Neuronal stem cell (in vitro differentiated cells): ENCODE measurements at regions not wholly inside any gene's neighbourhood (a gene's known extent, or its start where the extent isn't known, plus 50 kb on each side); places are given as distances from the start of the nearest gene placed in this dataset.
"Not testable (repeated sequence)": the region's sequence is repeated elsewhere in the genome, so short reads cannot be mapped to it uniquely, and the experiment has no call there.

ENCODE experiments used
- DNase-seq: peaks from one replicate; pipeline ENCODE4 v3.0.0-alpha.2; 2013; ENCODE audit warnings: low spot score
- H2AFZ ChIP-seq: one replicate; pipeline ENCODE4 v1.6.1; 2013; ENCODE audit warnings: mild to moderate bottlenecking, low read length, inconsistent platforms
- H2AK5ac ChIP-seq: 2 replicates; pipeline ENCODE4 v1.6.1; 2013; ENCODE audit warnings: low read depth, mild to moderate bottlenecking, inconsistent platforms, low read length, moderate library complexity, mixed read lengths
- H2BK120ac ChIP-seq: 2 replicates; pipeline ENCODE4 v1.6.1; 2013; ENCODE audit warnings: low read depth, mild to moderate bottlenecking, inconsistent platforms, low read length, moderate library complexity, mixed read lengths
- H2BK12ac ChIP-seq: one replicate; pipeline ENCODE4 v1.6.1; 2013; ENCODE audit warnings: low read length, inconsistent platforms
- H2BK15ac ChIP-seq: 2 replicates; pipeline ENCODE4 v1.6.1; 2013; ENCODE audit warnings: mild to moderate bottlenecking, low read length, inconsistent platforms, mixed read lengths
- H2BK5ac ChIP-seq: one replicate; pipeline ENCODE4 v1.6.1; 2013; ENCODE audit warnings: inconsistent platforms, mild to moderate bottlenecking, low read length, moderate library complexity
- H3K14ac ChIP-seq: one replicate; pipeline ENCODE4 v1.6.1; 2013; ENCODE audit warnings: low read length, inconsistent platforms
- H3K18ac ChIP-seq: 2 replicates; pipeline ENCODE4 v1.6.1; 2013; ENCODE audit warnings: low read length, inconsistent platforms
- H3K23ac ChIP-seq: 2 replicates; pipeline ENCODE4 v1.6.1; 2013; ENCODE audit warnings: low read depth, mild to moderate bottlenecking, mixed read lengths, low read length, inconsistent platforms; ENCODE audit not compliant: poor library complexity
- H3K27ac ChIP-seq: replicated peaks from 3 replicates; pipeline ENCODE4 v1.5.1; 2013; ENCODE audit warnings: low read length, inconsistent platforms
- H3K27me3 ChIP-seq, 3 experiments: 2 replicates each; pipeline ENCODE4 v1.6.1; 2013; ENCODE audit warnings: low read length in 3 of 3, mild to moderate bottlenecking in 2 of 3, inconsistent platforms in 1 of 3, low read depth in 1 of 3, mixed read lengths in 1 of 3, moderate library complexity in 1 of 3; ENCODE audit not compliant: control insufficient read depth in 3 of 3, insufficient read depth in 3 of 3
- H3K36me3 ChIP-seq, 2 donors: replicated peaks in 1 of 2; 2 replicates each; pipeline ENCODE4 v1.6.1; 2013; ENCODE audit warnings: low read length in 2 of 2; ENCODE audit not compliant: control insufficient read depth in 2 of 2, insufficient read depth in 2 of 2
- H3K4ac ChIP-seq: 2 replicates; pipeline ENCODE4 v1.6.1; 2013; ENCODE audit warnings: inconsistent platforms, mild to moderate bottlenecking, low read length, moderate library complexity
- H3K4me1 ChIP-seq, 2 donors: 1 replicate in 1 of 2; 2 replicates in 1 of 2; pipeline ENCODE4 v1.6.1; 2013; ENCODE audit warnings: low read length in 2 of 2, low read depth in 1 of 2; ENCODE audit not compliant: control insufficient read depth in 2 of 2, insufficient read depth in 1 of 2
- H3K4me2 ChIP-seq: one replicate; pipeline ENCODE4 v1.6.1; 2013; ENCODE audit warnings: mild to moderate bottlenecking, low read length, inconsistent platforms; ENCODE audit not compliant: insufficient read depth, poor library complexity, severe bottlenecking
- H3K4me3 ChIP-seq, 2 donors: 2 replicates each; pipeline ENCODE4 v1.5.1; 2013; ENCODE audit warnings: low read length in 2 of 2, mild to moderate bottlenecking in 2 of 2, inconsistent platforms in 1 of 2, moderate library complexity in 1 of 2
- H3K79me1 ChIP-seq: one replicate; pipeline ENCODE4 v1.6.1; 2013; ENCODE audit warnings: low read depth, mild to moderate bottlenecking, inconsistent platforms, low read length, moderate library complexity
- H3K9ac ChIP-seq: one replicate; pipeline ENCODE4 v1.6.1; 2013; ENCODE audit warnings: mild to moderate bottlenecking, low read depth, low read length, inconsistent platforms; ENCODE audit not compliant: poor library complexity
- H3K9me3 ChIP-seq, 2 donors: replicated peaks in 1 of 2; 2 replicates each; pipeline versions ENCODE3 to v1.6.1; 2013; ENCODE audit warnings: low read length in 2 of 2, mild to moderate bottlenecking in 2 of 2, inconsistent platforms in 1 of 2, low read depth in 1 of 2, mixed read lengths in 1 of 2, moderate library complexity in 1 of 2; ENCODE audit not compliant: control insufficient read depth in 2 of 2, insufficient read depth in 1 of 2
- H4K8ac ChIP-seq: one replicate; pipeline ENCODE4 v1.6.1; 2013; ENCODE audit warnings: low read depth, mild to moderate bottlenecking, inconsistent platforms, low read length, moderate library complexity
- H4K91ac ChIP-seq: one replicate; pipeline ENCODE4 v1.6.1; 2013; ENCODE audit warnings: low read length, low read depth, mild to moderate bottlenecking, inconsistent platforms; ENCODE audit not compliant: poor library complexity
- WGBS, 2 donors: extraction: QIAGEN DNeasy Blood & Tissue Kit; methylation state at CpG; one replicate each; pipeline ENCODE4 v1.1.7; 2013; ENCODE audit warnings: missing lambda C conversion rate in 2 of 2, mixed read lengths in 1 of 2; ENCODE audit not compliant: insufficient read length in 2 of 2, insufficient replicate concordance in 1 of 2; ENCODE audit errors: extremely low coverage in 2 of 2; 5-methylcytosine and 5-hydroxymethylcytosine counted together

DNA sequence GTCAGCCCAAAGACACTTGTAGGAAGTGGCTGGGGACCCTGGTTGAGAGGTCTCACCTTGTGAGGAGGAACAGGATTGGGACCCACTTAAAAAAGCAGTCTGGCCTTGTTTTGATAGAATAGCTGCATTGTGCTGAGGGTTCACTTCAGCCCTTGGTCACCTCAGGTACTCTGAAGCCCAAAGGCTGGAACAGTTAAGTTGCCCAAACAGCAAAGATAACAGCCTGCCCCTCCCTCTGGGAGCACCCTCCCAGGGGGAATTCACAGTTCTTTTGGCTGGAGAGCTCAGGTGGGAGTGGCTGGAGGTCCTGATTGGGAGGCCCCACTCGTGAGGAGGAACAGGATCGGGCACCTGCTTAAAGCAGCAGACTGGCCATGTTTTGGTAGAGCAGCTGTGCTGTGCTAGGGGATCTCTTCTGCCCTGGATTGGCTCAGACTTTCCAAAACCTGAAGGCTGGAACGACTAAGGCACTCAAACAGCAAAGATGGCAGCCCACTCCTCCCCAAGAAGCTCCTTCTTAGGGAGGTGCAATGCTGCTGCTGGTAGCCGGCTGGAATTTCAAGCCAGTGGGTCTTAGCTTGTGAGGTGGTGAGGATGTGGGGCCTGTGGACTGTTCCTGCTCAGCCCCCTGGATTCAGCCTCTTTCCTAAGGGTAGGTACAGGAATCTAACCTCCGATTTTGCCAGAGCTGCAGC, 143.8 kb upstream of the SLC38A2 start:
- Histone ChIP-seq H2BK5ac (peak overlapping the region; percentile 27), H3K4me2 (no peak overlapping the region), H3K18ac (peak overlapping the region; percentile 61), H3K36me3 (no peaks in the 10 kb centered on the region), H3K4me3 (no peak overlapping the region), H3K14ac (no peak overlapping the region), H3K4me1 (peaks cover 0 to 12% of the 10 kb centered on the region in 2 donors), H3K9me3 (no peaks in the 10 kb centered on the region), H2BK12ac (peak overlapping the region; percentile 27), H2BK120ac (no peak overlapping the region), H4K91ac (no peak overlapping the region), H3K23ac (no peak overlapping the region), H3K27ac (no peak overlapping the region), H4K8ac (no peak overlapping the region), H2AK5ac (peak overlapping the region; percentile 48), H2BK15ac (peak overlapping the region; percentile 7), H3K9ac (no peak overlapping the region), H2AFZ (no peak overlapping the region), H3K79me1 (no peaks in the 10 kb centered on the region), H3K4ac (no peak overlapping the region), H3K27me3 (peaks cover 0 to 7% (median 0%) of the 10 kb centered on the region in 3 experiments)
- WGBS, 2 donors, result no CpG with 5 or more reads among the region's 5 CpGs
- DNase-seq, result no peak

DNA sequence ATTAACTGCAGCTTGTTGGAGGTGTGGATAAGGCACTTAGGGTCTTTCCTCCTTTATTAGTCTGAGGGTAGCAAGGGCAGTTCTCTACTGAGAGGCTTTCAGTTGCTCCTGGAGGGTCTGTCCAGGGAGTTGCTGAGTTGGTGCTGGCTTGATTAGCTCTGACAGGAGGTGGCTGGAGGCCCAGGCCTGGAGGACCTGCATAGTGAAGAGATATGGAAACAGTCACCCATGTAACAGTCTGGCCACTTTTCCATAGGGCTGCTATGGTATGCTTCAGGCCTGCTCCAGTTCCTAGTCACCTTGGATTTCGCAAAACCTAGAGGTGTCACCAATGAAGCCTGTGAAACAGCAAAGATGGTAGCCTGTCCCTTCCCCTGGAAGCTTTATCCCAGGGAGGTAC, 143.3 kb upstream of the SLC38A2 start:
- no peak overlapping the region for H4K91ac ChIP-seq
- H2AFZ ChIP-seq, result no peak overlapping the region
- H3K18ac ChIP-seq, result no peak overlapping the region
- H3K4ac ChIP-seq, result no peak overlapping the region
- H3K4me3 ChIP-seq, result no peak overlapping the region
- no peak overlapping the region for H2AK5ac ChIP-seq
- H3K79me1 ChIP-seq, result no peaks in the 10 kb centered on the region
- no peaks in the 10 kb centered on the region for H3K36me3 ChIP-seq
- no peak overlapping the region for H2BK5ac ChIP-seq
- H3K14ac ChIP-seq, result no peak overlapping the region
- no peaks in the 10 kb centered on the region for H3K9me3 ChIP-seq
- H4K8ac ChIP-seq, result no peak overlapping the region
- peaks cover 0 to 5% (median 0%) of the 10 kb centered on the region in 3 experiments for H3K27me3 ChIP-seq
- no peak overlapping the region for H2BK120ac ChIP-seq
- no peak overlapping the region for H2BK15ac ChIP-seq
- H3K23ac ChIP-seq, result no peak overlapping the region
- peaks cover 0 to 12% of the 10 kb centered on the region in 2 donors for H3K4me1 ChIP-seq
- no CpG with 5 or more reads among the region's 1 CpG for WGBS, 2 donors
- H2BK12ac ChIP-seq, result no peak overlapping the region
- H3K4me2 ChIP-seq, result no peak overlapping the region
- DNase-seq, result no peak
- H3K9ac ChIP-seq, result no peak overlapping the region
- H3K27ac ChIP-seq, result no peak overlapping the region

DNA sequence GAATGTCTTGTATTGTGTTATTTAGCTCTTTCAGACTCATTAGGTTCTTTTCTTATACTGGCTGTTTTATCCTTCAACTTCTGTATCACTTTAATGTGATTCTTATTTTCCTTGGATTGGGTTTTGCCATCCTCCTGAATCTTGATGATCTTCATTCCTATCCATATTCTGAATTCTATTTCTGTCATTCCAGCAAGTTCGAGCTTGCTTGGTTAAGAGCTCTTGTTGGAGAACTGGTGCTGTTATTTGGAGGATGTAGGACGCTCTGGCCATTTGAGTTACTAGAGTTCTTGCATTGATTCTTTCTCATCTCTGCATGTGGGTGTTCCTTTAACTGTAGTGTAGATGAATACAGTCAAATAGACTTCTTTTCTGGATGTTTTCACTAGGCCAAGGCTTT, 142.3 kb upstream of the SLC38A2 start:
- no peak overlapping the region for H3K23ac ChIP-seq
- H3K4me1 ChIP-seq, result peaks cover 0 to 12% of the 10 kb centered on the region in 2 donors
- H3K9ac ChIP-seq, result no peak overlapping the region
- no peak overlapping the region for H2AFZ ChIP-seq
- no CpG with 5 or more reads among the region's 2 CpGs for WGBS, 2 donors
- no peaks in the 10 kb centered on the region for H3K79me1 ChIP-seq
- no peak overlapping the region for H3K4me2 ChIP-seq
- no peaks in the 10 kb centered on the region for H3K27me3 ChIP-seq
- no peaks in the 10 kb centered on the region for H3K9me3 ChIP-seq
- no peak overlapping the region for H3K4ac ChIP-seq
- no peaks in the 10 kb centered on the region for H3K36me3 ChIP-seq
- no peak overlapping the region for H3K14ac ChIP-seq
- H2BK120ac ChIP-seq, result no peak overlapping the region
- no peak overlapping the region for H2BK12ac ChIP-seq
- H2AK5ac ChIP-seq, result no peak overlapping the region
- no peak overlapping the region for H3K4me3 ChIP-seq
- no peak overlapping the region for H3K27ac ChIP-seq
- no peak for DNase-seq
- H4K91ac ChIP-seq, result no peak overlapping the region
- H2BK5ac ChIP-seq, result no peak overlapping the region
- H2BK15ac ChIP-seq, result no peak overlapping the region
- H4K8ac ChIP-seq, result no peak overlapping the region
- no peak overlapping the region for H3K18ac ChIP-seq

GRCh38 chr12:46510257-46510656, 137.7 kb upstream of the SLC38A2 start:
- H3K27ac ChIP-seq, H3K23ac ChIP-seq, H3K4ac ChIP-seq, H3K4me2 ChIP-seq, H2BK12ac ChIP-seq, H3K9me3 ChIP-seq, H2AK5ac ChIP-seq, H3K4me3 ChIP-seq, H3K27me3 ChIP-seq, H2AFZ ChIP-seq, H4K8ac ChIP-seq, H3K79me1 ChIP-seq, H3K36me3 ChIP-seq, H2BK5ac ChIP-seq, DNase-seq, H2BK120ac ChIP-seq, H3K18ac ChIP-seq, H3K14ac ChIP-seq, H4K91ac ChIP-seq, H3K9ac ChIP-seq, H3K4me1 ChIP-seq, H2BK15ac ChIP-seq: not testable (repeated sequence)
